ENCODE measurements at regions not wholly inside any gene's neighbourhood (a gene's known extent, or its start where the extent isn't known, plus 50 kb on each side); places are given as distances from the start of the nearest gene placed in this dataset.

GRCh38 chr6:115004982-115005381, 662.2 kb upstream of the HS3ST5 start:
- no peak for ATAC-seq
- no TSS peak for BruUV-seq (replicated peaks)
- SMC1A ChIA-PET (ENCODE audit: uncharacterized antibody, unreplicated experiment): interaction anchor here (1.6 to 2.3 kb wide), 2 partner anchors 45 to 89 kb away, joined by 3 to 4 read pairs; no protein-coding TSS in a partner anchor
- RAD21 ChIA-PET (ENCODE audit: unreplicated experiment): no interaction called here
- TF ChIP-seq TARDBP (IDR thresholded peaks at IDR 0.05; ENCODE audit: borderline replicate concordance) (no peak), CBX3 (IDR thresholded peaks at IDR 0.05; ENCODE audit: borderline replicate concordance, low read depth) (no peak), MLLT1 (IDR thresholded peaks at IDR 0.05) (no peak), ETV6 (conservative IDR thresholded peaks at IDR 0.05 in 1 of 2, IDR thresholded peaks at IDR 0.05 in 1 of 2; ENCODE audit: borderline replicate concordance in 1 of 2, low read depth in 1 of 2) (no peak), ZSCAN29 (IDR thresholded peaks at IDR 0.05) (no peak), SIX5 (IDR thresholded peaks at IDR 0.05; ENCODE audit: low read depth, low read length, severe bottlenecking) (no peak)
- TF ChIP-seq, protein P1, sequence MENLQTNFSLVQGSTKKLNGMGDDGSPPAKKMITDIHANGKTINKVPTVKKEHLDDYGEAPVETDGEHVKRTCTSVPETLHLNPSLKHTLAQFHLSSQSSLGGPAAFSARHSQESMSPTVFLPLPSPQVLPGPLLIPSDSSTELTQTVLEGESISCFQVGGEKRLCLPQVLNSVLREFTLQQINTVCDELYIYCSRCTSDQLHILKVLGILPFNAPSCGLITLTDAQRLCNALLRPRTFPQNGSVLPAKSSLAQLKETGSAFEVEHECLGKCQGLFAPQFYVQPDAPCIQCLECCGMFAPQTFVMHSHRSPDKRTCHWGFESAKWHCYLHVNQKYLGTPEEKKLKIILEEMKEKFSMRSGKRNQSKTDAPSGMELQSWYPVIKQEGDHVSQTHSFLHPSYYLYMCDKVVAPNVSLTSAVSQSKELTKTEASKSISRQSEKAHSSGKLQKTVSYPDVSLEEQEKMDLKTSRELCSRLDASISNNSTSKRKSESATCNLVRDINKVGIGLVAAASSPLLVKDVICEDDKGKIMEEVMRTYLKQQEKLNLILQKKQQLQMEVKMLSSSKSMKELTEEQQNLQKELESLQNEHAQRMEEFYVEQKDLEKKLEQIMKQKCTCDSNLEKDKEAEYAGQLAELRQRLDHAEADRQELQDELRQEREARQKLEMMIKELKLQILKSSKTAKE (IDR thresholded peaks at IDR 0.05; ENCODE audit: low read depth, poor library complexity, severe bottlenecking): no peak
- FAIRE-seq: no peak
- Histone ChIP-seq H3K79me2 (ENCODE audit: control insufficient read depth, insufficient read depth, low read length) (no peaks in the 10 kb centered on the region), H4K20me1 (ENCODE audit: control insufficient read depth, insufficient read depth) (no peaks in the 10 kb centered on the region), H3K4me3 (no peak overlapping the region), H3K4me1 (ENCODE audit: control insufficient read depth, insufficient read depth, low read length) (no peaks in the 10 kb centered on the region), H3K9me3 (replicated peaks; ENCODE audit: control insufficient read depth, insufficient read depth, low read length) (peaks cover 2% of the 10 kb centered on the region; the same call in 1 of the 3 replicates), H3K4me2 (ENCODE audit: control insufficient read depth, insufficient read depth) (no peak overlapping the region), H3K27ac (ENCODE audit: control insufficient read depth, insufficient read depth) (no peak overlapping the region), H2AFZ (ENCODE audit: control insufficient read depth, low read depth, low read length) (no peak overlapping the region), H3K9ac (ENCODE audit: control insufficient read depth, insufficient read depth, low read length) (no peak overlapping the region), H3K27me3 (replicated peaks in 1 of 2; ENCODE audit: control insufficient read depth in 2 of 2, insufficient read depth in 2 of 2, low read length in 1 of 2) (no peaks in the 10 kb centered on the region), H3K36me3 (ENCODE audit: control insufficient read depth in 2 of 2, insufficient read depth in 2 of 2, low read length in 1 of 2) (no peaks in the 10 kb centered on the region)
- CTCF ChIA-PET: no interaction called here
- WGBS (ENCODE audit: insufficient coverage, insufficient replicate concordance, low lambda C conversion rate, missing lambda C conversion rate): 34% methylated on average over 4 of the region's 4 CpGs
- DNase-seq (ENCODE audit: low read depth, low spot score): no peak
- in situ Hi-C loops (cut with MboI) (no loop called here), intact Hi-C loops (cut with micrococcal nuclease; ENCODE audit: unreplicated experiment) (no loop called here)
- POLR2A ChIA-PET: interaction anchor here (1.1 kb wide), 1 partner anchor 16 kb away, joined by 3 read pairs; no protein-coding TSS in a partner anchor
